B cell (primary cell): ENCODE measurements at regions not wholly inside any gene's neighbourhood (a gene's known extent, or its start where the extent isn't known, plus 50 kb on each side); places are given as distances from the start of the nearest gene placed in this dataset.

Experiments
- ATAC-seq: fragments of 200-7000 bp; cut with Tn5 transposase; one replicate; pipeline ENCODE4 v1.10.0; 2021; ENCODE audit warnings: low read depth, mild to moderate bottlenecking, moderate number of reproducible peaks, moderate library complexity
- CTCF ChIA-PET: fragments of 350-600 bp; sonication (Branson Sonifier 250); formaldehyde crosslinking; loops from one replicate; lab custom pipeline; 2021; ENCODE audit warnings: antibody characterized with exemption, inconsistent platforms; lab: Charles Lee
- POLR2A ChIA-PET: fragments of 350-600 bp; sonication (Branson Sonifier 250); formaldehyde crosslinking; loops from one replicate; lab custom pipeline; 2021; ENCODE audit warnings: antibody characterized with exemption; lab: Charles Lee
- DNase-seq: peaks from one replicate; pipeline ENCODE4 v3.0.0; 2013
- H2AFZ ChIP-seq: 2 replicates; pipeline ENCODE4 v1.6.1; 2012; ENCODE audit warnings: mild to moderate bottlenecking, low read depth, low read length; ENCODE audit not compliant: insufficient read depth, poor library complexity, severe bottlenecking
- H3K27ac ChIP-seq, 2 donors: 1 replicate in 1 of 2; 2 replicates in 1 of 2; pipeline ENCODE4 v1.5.1; 2012 to 2013; ENCODE audit warnings: low read length in 2 of 2, mild to moderate bottlenecking in 2 of 2, moderate library complexity in 1 of 2
- H3K27me3 ChIP-seq, 4 experiments: fragments of 200-600 bp in 1 of 4; sonication (generic) in 1 of 4; replicated peaks in 1 of 4; 1 replicate in 2 of 4; 2 replicates in 2 of 4; pipeline versions ENCODE4 v1.6.1 to v1.7.0; 2013 to 2016; ENCODE audit warnings: low read length in 3 of 4, mild to moderate bottlenecking in 2 of 4, mixed read lengths in 1 of 4, moderate library complexity in 1 of 4; ENCODE audit not compliant: insufficient read depth in 4 of 4, control insufficient read depth in 3 of 4; ENCODE audit errors: control extremely low read depth in 1 of 4
- H3K36me3 ChIP-seq, 2 experiments: replicated peaks in 1 of 2; 1 replicate in 1 of 2; 2 replicates in 1 of 2; pipeline versions ENCODE4 v1.6.1 to v1.7.1; 2013; ENCODE audit warnings: low read length in 1 of 2; ENCODE audit not compliant: insufficient read depth in 2 of 2, control insufficient read depth in 1 of 2; ENCODE audit errors: control extremely low read depth in 1 of 2, extremely low read depth in 1 of 2
- H3K4me1 ChIP-seq, 2 donors: fragments of 200-600 bp in 1 of 2; sonication (generic) in 1 of 2; 1 replicate in 1 of 2; 2 replicates in 1 of 2; pipeline versions ENCODE4 v1.5.1 to v1.6.1; 2013 to 2017; ENCODE audit warnings: low read length in 2 of 2; ENCODE audit not compliant: control insufficient read depth in 2 of 2, insufficient read depth in 2 of 2
- H3K4me2 ChIP-seq: replicated peaks from 2 replicates; pipeline ENCODE3; 2012; ENCODE audit warnings: mild to moderate bottlenecking, low read depth, low read length; ENCODE audit not compliant: poor library complexity, severe bottlenecking
- H3K4me3 ChIP-seq, 5 experiments: fragments of 200-600 bp in 1 of 5; sonication (generic) in 1 of 5; 1 replicate in 3 of 5; 2 replicates in 2 of 5; pipeline versions ENCODE4 v1.5.1 to v1.7.0; 2011 to 2016; ENCODE audit warnings: low read length in 4 of 5, mild to moderate bottlenecking in 4 of 5, low read depth in 2 of 5, control low read depth in 1 of 5, moderate library complexity in 1 of 5; ENCODE audit not compliant: insufficient read depth in 1 of 5; ENCODE audit errors: control extremely low read depth in 1 of 5, extremely low read depth in 1 of 5
- H3K79me2 ChIP-seq: fragments of 200-600 bp; sonication (generic); one replicate; pipeline ENCODE4 v1.6.0; 2016; ENCODE audit warnings: low read length; ENCODE audit not compliant: control insufficient read depth, insufficient read depth
- H3K9ac ChIP-seq: fragments of 200-600 bp; sonication (generic); 2 replicates; pipeline ENCODE4 v1.6.1; 2017; ENCODE audit warnings: mild to moderate bottlenecking, low read length, moderate library complexity
- H3K9me3 ChIP-seq, 3 donors: one replicate each; pipeline versions ENCODE4 v1.6.1 to v1.7.1; 2013; ENCODE audit warnings: low read length in 2 of 3; ENCODE audit not compliant: control insufficient read depth in 2 of 3, insufficient read depth in 1 of 3; ENCODE audit errors: control extremely low read depth in 1 of 3
- H4K20me1 ChIP-seq: 2 replicates; pipeline ENCODE4 v1.6.0; 2012; ENCODE audit warnings: mild to moderate bottlenecking, low read length; ENCODE audit not compliant: insufficient read depth, control insufficient read depth, poor library complexity, severe bottlenecking
- H3K27ac Mint-ChIP-seq: one replicate; pipeline ENCODE4 v1.8.0; 2021; ENCODE audit warnings: mixed read lengths
- H3K27me3 Mint-ChIP-seq: one replicate; pipeline ENCODE4 v1.8.0; 2021; ENCODE audit warnings: mixed read lengths
- H3K4me1 Mint-ChIP-seq: one replicate; pipeline ENCODE4 v1.8.0; 2021; ENCODE audit warnings: mixed read lengths
- H3K4me3 Mint-ChIP-seq: one replicate; pipeline ENCODE4 v1.8.0; 2021; ENCODE audit warnings: mixed read lengths
- H3K9me3 Mint-ChIP-seq: one replicate; pipeline ENCODE4 v1.8.0; 2022; ENCODE audit warnings: mixed read lengths; ENCODE audit not compliant: insufficient read depth
- CTCF ChIP-seq: fragments of 200-600 bp; IDR thresholded peaks from one replicate; pipeline ENCODE4 v1.8.0; 2022; ENCODE audit warnings: antibody characterized with exemption, mild to moderate bottlenecking
- EZH2 ChIP-seq: IDR thresholded peaks from 2 replicates; pipeline ENCODE4 v1.6.1; 2012; ENCODE audit warnings: borderline replicate concordance, low read depth, mild to moderate bottlenecking, moderate library complexity, low read length; ENCODE audit not compliant: insufficient read depth, poor library complexity, severe bottlenecking
- WGBS: methylation state at CpG from one replicate; pipeline ENCODE4 v1.1.5; 2013; ENCODE audit warnings: missing lambda C conversion rate; ENCODE audit not compliant: insufficient coverage; 5-methylcytosine and 5-hydroxymethylcytosine counted together
- intact Hi-C: fragments of 100-400 bp; cut with micrococcal nuclease; formaldehyde crosslinking; loops from one replicate; pipeline ENCODE4 v1.10.0; 2022

GRCh38 chr13:65336916-65337315, 1893.2 kb downstream of the PCDH9 start:
- ATAC-seq (no peak), DNase-seq (no peak)
- Histone ChIP-seq H3K9ac (no peak overlapping the region), H4K20me1 (no peaks in the 10 kb centered on the region), H2AFZ (no peak overlapping the region), H3K4me2 (no peak overlapping the region), H3K27ac (no peak overlapping the region), H3K27me3 (no peaks in the 10 kb centered on the region), H3K4me3 (no peak overlapping the region), H3K4me1 (no peaks in the 10 kb centered on the region), H3K79me2 (no peaks in the 10 kb centered on the region), H3K36me3 (no peaks in the 10 kb centered on the region), H3K9me3 (peaks cover 0 to 8% (median 1%) of the 10 kb centered on the region in 3 donors)
- intact Hi-C loops = no loop called here
- WGBS = 100% methylated on average over 1 of the region's 1 CpG
- H3K4me3 Mint-ChIP-seq = no peak overlapping the region
- H3K9me3 Mint-ChIP-seq = no peaks in the 10 kb centered on the region
- no peaks in the 10 kb centered on the region for H3K4me1 Mint-ChIP-seq
- H3K27me3 Mint-ChIP-seq = no peaks in the 10 kb centered on the region
- no peak for TF ChIP-seq EZH2
- TF ChIP-seq CTCF = no peak
- ChIA-PET POLR2A (no interaction called here), CTCF (no interaction called here)
- H3K27ac Mint-ChIP-seq = no peak overlapping the region

DNA sequence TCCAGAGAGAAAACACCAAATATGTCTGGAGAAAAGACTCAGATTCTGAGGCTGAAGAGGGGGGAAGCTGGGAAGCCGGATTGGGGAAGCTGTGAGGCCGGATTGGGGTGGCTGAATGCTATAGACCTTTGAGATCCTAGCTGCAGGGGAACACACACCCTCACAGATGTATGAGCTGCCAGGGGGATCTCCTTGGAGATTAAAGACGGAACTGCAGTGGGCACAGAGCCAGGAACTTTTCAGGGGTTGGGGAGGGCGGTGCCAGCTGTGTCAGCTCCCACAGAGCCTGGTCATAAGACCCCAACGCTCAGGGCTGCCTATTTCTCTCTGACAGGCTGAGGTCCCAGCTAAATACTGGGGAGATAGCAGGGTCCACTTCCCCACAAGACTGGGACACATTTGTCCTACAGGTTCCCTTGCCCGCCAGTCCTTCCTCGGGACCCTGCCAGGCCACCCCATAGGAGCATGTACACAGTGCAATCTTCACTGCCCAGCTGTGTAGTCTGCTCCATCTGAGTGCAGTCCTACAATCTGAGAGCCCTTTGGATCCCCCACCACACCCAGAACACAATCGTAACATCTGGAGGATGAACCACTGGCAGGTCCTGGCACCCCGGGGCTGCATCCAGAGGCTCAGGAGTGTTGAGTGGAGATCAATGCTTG, 1893.9 kb downstream of the PCDH9 start:
- H3K9me3 Mint-ChIP-seq = no peaks in the 10 kb centered on the region
- intact Hi-C loops = no loop called here
- Histone ChIP-seq H2AFZ (no peak overlapping the region), H3K4me2 (no peak overlapping the region), H3K27ac (no peak overlapping the region), H3K4me1 (no peaks in the 10 kb centered on the region), H3K9ac (no peak overlapping the region), H3K36me3 (no peaks in the 10 kb centered on the region), H3K9me3 (peaks cover 0 to 8% (median 1%) of the 10 kb centered on the region in 3 donors), H3K4me3 (no peak overlapping the region), H3K27me3 (no peaks in the 10 kb centered on the region), H3K79me2 (no peaks in the 10 kb centered on the region), H4K20me1 (no peaks in the 10 kb centered on the region)
- ATAC-seq (no peak), DNase-seq (no peak)
- no peak overlapping the region for H3K27ac Mint-ChIP-seq
- POLR2A ChIA-PET = no interaction called here
- no peak overlapping the region for H3K4me3 Mint-ChIP-seq
- CTCF ChIA-PET = no interaction called here
- no peaks in the 10 kb centered on the region for H3K27me3 Mint-ChIP-seq
- H3K4me1 Mint-ChIP-seq = no peaks in the 10 kb centered on the region
- TF ChIP-seq CTCF = no peak
- no peak for TF ChIP-seq EZH2
- WGBS = 62% methylated on average over 7 of the region's 9 CpGs
